ENCODE measurements at regions not wholly inside any gene's neighbourhood (a gene's known extent, or its start where the extent isn't known, plus 50 kb on each side); places are given as distances from the start of the nearest gene placed in this dataset.

DNA sequence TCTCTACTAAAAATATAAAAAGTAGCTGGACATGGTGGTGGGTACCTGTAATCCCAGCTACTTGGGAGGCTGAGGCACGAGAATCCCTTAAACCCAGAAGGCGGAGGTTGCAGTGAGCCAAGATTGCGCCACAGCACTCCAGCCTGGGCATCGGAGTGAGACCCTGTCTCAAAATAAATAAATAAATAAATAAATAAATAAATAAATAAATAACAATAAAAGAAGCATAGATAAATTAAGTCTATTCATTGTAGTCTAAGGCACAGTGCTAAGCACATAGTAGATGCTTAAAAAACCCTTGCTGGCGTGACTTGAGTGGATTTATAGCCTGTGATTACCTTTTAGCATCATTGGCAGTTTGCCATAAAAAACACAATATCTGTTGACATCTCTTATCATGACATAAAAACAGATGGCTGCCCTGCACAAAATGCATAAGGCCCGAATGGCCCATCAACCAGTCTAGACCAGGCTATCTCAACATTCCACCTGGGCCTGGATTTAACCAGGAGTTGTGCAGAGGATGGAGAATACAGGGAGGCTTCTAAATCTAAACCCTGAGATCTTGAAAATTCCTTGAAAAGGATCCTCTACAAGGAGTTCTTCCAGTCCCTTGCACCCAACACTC, 94.9 kb downstream of the PRLHR start:
- DNase-seq: no peak

DNA sequence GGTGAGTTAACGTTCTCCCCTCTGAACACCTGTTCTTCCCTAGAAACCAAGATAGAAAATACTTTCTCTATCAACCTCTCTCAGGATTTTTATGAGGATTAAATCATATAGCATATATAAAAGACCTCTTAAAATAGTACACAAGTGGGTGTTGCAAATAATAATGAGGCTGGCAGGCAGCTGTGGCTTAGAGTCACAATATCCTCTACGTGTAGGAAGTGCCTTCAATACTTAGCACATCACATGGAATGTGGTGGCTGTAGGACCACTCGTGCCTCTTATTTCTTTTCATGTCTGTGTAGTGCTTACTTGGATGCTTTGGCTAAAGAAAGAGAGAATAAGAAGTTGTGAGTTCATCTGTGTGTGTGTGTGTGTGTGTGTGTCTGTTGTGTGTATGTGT, 96.3 kb downstream of the PRLHR start:
- no peak for DNase-seq

DNA sequence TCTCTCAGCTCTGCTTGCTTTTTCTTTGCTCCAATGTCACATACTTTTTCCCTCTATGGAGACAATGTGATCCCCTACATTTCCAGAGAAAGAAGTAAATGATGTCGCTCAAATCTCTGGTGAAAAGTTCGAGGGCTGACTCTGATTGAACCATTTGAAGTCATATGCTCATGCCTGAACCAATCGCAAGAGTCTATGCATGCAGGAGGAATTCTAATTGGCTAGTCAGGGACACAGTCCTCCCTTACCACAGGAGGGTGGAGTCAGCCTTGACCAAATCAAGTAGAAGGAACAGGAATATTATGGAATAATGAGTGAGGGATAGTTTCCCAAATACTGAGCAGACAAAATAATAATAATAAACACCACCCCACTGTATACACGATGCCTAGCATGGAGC, 96.8 kb downstream of the PRLHR start:
- no peak for DNase-seq

DNA sequence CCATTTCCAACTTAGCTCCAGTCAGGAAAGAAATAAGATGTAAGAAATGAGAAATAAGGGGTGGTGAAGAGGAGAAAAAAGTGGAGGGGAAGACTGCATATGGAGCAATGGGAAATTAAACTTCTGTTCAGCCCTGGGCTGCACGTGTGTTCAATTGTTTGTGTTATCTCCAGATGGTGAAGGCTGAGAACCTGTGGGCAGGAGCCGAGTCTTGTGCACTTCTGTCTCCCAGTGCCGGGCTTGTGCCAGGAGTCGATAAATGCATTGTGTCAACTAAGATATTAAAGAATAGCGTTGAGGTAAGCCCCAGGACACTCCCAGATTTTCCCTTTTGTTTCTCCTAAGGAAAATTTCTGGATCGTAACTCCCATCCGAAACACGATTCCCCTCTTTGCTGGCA, 98.2 kb downstream of the PRLHR start:
- DNase-seq: no peak

DNA sequence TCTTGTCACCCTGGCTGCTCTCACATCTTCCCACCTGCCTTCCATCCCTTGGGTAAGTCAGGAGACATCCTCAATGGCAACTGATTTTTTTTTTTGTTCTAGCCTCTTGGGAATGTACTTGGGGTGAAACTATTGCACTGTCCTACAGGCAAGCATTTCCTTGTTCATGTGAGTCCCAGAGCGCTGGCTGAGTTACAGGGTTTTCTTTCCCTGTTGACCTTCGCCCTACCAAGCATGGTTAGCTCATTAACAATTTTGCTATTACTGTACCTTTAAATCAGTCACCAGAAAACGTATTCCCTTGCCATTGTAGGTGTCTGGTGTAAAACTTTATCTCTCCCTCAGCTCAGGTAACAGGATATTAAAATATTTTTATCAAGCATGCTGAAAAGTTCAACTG, 98.9 kb downstream of the PRLHR start:
- no peak for DNase-seq

DNA sequence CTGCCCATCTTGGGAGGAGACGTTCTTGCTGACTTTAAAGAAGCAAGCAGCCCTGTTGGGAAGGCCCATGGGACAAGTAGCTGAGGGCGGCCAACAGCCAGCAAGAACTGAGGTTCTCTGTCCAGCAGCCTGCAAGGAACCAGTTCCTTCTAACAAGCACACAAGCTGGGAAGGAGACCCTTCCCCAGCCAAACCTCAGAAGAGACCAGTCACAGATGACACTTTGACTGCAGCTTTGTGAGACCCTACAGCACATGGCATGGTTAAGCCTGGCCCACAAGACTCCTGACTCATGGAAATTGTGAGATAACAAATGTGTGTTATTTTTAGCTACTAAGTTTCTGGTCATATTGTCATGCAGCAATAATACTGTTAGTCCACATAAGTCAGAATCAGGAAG, 99.9 kb downstream of the PRLHR start:
- DNase-seq: no peak

DNA sequence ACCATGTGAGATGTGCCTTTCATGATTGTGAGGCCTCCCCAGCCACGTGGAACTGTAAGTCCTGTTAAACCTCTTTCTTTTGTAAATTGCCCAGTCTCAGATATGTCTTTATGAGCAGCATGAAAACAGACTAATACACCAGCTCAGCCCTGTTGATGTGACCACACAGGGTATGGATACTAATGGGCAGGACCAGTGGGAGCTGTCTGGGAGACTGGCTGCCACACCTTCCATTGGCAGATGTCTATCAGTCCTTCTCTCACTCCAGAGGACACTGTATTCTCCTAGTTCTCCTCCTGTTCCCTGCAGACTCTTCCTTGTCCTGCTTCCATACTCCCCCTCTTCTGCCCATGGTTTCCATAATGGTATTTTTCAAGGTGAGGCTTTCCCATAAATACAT, 104.4 kb downstream of the PRLHR start:
- DNase-seq: no peak

DNA sequence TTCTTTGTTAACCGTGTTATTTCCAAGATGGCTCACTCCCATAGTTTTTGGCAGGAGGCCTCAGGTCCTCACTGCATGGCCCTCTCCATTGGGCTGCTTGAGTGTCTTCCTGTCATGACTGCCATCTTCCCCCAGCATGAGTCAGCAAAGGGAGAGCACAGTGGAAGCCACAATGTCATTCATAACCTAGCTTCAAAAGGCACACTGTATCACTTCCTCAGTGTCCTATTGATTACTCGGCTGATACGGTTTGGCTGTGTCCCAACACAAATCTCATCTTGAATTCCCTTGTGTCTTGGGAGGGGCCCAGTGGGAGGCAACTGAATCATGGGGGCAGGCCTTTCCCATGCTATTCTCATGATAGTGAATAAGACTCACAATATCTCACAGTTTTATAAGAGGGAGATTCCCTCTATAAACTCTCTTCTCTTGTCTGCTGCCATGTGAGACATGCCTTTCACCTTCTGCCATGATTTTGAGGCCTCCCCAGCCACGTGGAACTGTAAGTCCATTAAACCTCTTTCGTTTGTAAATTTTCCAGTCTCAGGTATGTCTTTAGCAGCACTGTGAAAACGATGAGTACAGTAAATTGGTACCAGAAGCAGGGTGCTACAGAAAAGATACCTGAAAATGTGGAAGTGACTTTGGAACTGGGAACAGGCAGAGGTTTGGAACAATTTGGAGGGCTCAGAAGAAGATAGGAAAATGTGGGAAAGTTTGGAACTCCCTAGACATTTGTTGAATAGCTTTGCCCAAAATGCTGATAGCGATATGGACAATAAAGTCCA, 106.5 kb downstream of the PRLHR start:
- DNase-seq: no peak

DNA sequence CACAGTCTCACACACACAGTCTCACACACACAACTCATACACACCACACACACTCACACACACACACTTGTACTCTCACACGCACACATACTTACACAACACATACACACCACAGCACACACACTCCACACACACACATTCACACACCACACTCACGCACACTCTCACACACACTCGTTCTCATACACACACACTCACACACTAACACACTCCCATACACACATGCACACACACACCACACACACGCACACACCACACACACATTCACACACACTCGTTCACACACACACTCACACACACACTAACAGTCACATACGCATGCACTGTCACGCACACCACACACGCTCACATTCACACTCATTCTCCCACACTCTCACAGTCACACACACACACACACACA, 109.8 kb downstream of the PRLHR start:
- no peak for DNase-seq

DNA sequence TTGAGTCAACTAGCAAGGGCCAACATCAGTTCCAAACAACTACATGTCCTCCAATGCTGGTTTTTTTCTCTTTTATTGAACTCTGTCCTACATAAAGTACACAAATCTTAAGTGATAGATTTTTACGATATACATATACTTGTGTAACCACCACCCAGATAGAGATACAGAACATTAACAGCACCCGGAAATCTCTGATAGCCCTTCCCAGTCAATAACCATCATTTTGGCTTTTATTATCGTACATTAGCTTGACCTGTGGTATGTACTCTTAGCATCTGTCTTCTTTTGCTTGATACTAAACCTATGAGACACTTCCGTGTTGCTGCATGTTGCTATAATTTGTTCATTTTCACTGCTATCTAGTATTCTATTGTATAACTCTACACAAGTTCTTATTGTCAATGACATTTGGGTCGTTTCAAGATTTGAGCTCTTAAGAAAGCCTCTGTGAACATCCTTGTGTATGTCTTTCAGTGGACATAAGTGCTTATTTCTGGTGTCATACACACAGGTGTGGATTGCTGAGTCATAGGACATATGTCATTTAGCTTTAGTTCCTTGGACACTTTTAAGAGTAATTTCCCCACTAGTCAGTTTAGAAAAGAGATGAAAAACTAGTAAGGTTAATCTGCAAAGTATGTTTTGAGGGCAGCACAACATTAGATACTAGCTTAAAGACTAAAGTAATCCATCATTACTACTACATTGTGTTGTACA, 111.1 kb downstream of the PRLHR start:
- no peak for DNase-seq

DNA sequence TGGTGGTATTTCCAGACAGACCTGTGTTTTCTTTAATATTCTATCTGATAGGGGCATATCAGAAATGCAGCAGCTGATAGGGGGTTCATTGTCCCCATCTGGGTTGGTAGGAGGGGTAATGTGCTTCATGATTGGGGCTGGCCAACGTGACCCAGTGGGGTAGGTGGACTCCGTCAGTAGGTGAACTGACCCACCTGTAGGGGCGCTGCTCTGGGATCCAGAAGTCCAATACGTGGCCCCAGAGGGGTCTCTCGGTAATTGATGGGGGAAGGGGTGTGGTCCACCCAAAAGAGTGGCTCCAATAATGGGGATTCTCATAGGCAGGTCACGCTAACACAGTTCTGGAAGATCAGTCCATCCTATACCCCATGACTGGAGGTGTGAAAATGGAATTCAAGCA, 112.0 kb downstream of the PRLHR start:
- no peak for DNase-seq

DNA sequence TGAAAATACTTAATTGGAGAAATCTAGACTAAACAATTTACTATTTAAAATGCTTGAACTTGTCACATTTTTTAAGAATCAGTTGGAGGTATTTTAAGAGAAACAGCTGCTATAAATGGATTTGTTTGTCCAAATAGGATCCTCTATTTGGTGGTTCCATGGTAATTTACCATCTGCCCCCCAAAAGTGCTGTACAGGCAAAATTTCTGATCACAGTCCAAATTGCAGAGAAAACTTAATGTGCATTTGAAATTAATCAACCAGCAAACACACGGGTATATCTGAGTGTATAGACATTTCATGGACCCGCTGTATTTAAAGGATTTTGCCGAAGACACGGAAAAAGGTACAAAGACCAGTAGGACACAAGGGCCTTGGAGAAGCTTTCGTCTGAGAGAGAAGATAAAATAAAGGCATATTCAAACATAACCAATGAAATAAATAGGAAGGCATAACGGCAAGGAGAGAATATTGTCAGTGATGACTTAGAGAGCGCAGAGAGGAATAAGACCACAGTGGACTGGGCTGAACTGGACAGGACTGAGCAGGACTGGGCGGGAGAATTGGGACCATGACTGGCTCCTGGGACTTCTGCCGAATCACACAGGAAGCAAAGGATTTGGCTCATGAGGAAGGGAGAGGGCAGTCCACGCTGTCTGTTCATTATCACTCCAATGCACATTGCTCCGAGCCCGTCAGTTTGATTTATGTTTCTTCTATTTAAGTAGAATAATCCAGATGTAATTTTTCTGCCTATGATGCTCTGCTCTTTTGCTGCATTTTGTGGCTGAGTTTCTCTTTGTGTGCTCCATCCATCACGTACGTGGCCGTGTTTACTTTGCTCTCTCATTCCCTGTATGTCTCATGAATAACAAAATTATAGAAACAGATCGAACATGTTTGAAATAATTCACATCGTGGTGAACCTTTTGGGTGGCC, 112.8 kb downstream of the PRLHR start:
- DNase-seq: no peak

DNA sequence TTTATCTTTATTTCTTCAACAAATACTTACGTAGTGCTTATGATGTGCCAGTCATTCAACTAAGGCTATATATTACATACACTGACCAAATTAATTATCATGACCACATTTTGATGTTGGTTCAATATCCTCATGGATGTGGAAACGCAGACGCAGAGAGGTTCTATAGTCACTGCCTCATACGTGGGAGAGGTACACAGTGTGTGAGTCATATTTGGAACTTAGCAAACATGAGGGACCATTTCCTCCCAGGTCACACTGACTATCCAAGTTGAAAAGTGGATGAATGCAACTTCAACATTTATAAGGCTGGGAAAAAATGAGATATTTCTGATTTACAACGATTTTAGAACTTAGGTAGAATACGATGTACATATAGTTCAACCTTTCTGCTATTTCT, 113.6 kb downstream of the PRLHR start:
- no peak for DNase-seq

DNA sequence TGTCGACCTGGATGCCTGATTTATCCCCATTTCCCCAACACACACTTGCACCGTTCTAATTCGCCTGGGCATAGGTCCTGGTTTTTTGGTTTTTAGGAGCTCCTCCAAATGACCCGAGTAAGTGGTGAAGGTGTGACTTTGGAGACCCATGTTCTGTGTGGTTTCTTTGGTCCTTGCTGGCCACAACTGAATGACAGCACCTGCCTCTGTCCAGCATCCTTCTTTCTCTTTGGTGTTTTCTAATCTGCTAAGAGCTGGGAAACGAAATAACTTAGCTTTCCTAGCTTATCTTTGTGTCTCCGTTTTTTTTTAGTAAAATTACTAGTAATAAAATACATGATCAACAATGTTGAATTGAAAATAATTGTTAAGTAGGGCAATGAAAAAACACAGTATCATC, 120.2 kb downstream of the PRLHR start:
- no peak for DNase-seq

DNA sequence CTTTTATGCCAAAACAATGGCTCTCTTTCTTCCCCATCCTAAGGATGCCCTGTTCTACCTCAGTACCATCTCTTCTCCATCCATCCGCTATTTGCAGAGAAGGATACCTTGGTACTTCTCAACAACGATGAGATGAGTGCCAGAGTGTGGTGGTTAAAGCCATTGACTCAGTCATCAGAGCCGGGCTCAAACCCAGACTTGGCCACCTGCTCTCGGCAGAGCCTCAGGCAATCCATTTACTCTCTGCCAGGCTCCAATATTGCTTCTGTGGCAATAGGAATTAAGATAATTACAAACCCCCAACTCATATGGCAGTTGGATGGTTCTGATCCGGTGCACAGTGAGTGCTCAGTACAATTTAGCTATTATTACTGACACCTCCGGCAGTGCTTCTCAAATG, 121.3 kb downstream of the PRLHR start:
- DNase-seq: no peak

DNA sequence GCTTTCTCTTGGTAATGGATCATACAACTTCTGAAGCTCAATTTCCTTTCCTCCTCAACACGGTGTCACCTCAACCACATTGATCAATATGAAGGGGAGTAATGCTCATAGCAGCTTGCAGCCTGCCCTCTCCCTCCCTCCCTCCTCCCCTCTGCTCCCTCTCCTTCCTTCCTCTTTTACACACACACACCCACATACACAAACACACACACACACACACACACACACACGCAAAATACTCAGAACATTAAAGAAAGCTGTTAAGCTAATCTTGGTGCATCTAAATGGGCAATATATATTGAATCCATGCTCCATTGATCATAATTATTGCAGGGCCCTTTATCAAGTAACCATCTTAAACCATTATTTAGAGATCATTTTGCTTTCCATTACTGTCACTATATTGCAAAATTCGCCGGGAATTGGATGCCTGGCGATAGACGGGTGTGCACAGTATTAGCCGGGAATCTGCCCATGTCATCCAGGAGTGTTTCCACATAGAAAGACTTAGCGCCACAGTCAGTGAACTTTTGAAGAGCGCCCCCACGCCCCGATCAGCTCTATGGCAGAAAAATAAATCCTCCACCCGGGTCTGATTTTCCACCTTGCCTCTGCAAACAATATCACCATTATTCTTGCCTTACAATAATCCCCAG, 122.0 kb downstream of the PRLHR start:
- no peak for DNase-seq

DNA sequence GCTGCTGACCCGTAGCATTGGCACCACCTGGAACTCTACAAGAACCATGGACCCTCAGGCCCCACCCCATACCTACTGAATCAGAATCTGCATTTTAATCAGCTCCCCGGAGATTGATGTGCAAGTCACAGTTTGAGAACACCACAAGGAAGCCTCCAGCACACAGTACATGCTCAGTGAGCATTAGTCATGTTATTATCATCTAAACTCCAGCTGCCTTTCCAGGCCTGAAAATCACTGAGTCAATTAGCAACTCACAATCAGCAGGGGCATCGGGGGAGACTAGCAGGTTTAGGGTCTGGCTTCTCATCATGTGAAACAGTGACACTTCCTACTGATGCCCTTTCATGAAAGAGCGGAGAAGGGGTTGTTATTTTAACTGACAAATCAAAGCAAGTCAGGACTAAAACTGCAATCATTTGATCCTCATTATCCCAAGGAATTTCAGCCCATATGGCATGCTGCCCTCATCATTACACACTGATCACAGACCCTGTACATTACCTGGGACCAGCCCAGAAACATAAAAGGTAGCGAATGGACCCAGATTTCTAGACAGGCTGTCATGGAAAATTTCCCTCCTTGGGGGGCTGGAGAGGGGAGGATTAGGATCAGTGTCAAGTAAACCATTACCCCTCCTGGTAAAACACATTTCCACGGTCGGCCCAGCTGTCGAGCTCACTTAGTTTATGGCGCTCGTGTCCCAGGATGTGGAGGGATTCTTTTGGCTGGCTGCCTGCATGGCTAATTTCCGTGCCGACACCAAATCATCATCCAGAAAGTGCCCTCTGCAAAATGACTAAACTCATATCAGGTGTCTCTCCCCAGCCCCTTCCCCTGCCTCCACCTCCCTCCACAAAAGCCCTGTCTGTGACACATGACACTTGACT, 122.8 kb downstream of the PRLHR start:
- DNase-seq: no peak

DNA sequence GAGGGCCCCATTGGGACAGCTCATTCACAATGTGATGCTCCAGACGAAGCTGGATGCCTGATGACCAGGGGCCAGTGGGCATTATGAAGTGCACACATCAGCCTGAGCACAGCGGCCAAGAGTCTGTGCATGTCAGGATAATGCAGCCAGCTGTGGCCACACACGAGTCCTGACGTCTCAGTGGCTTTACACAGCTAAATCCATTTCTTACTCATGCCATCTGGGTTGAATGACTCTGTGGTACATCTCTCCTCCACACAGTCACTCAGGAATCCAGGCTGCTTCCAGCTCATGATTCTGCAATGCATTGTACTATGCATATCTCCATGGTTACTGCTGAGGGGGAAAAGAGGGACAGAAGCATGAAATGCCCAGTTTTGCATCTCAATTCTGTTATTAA, 123.6 kb downstream of the PRLHR start:
- no peak for DNase-seq

DNA sequence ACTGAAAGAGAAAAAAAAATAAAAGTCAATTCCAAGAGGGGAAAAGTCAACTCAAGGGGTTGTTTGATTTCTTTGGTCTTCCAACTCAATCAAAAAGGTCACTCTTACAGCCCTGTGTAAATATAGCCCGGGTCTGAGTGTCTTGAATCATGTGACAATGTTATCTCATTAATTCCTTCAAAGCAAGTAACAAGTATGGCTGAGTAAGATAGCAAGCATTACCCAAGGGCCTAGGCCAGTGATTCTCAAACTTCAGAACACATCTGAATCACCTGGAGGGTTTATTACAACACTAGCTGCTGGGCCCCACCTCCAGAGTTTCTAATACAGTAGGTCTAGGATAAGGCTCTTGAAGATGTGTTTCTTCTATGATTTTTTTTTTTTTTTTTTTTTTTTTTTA, 125.0 kb downstream of the PRLHR start:
- no peak for DNase-seq

DNA sequence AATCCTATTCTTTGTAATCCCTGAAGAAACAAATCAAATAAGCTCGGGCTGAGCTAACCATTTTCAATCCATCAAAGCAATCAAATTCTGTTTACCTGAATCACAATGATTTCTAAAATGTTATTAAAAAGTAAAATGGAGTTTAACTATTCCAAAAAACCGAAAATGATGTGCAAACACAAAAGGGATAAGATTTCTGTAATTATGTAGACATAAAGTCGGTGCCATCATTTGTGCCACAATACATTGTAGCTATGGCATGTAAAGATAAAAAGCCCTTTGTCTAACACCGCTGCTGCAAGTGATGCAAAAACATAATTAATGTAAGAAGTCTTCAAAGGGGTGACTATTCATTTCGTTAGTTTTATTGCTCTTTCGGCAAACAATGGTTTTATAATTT, 125.1 kb upstream of the FAM204A start:
- DNase-seq: no peak

DNA sequence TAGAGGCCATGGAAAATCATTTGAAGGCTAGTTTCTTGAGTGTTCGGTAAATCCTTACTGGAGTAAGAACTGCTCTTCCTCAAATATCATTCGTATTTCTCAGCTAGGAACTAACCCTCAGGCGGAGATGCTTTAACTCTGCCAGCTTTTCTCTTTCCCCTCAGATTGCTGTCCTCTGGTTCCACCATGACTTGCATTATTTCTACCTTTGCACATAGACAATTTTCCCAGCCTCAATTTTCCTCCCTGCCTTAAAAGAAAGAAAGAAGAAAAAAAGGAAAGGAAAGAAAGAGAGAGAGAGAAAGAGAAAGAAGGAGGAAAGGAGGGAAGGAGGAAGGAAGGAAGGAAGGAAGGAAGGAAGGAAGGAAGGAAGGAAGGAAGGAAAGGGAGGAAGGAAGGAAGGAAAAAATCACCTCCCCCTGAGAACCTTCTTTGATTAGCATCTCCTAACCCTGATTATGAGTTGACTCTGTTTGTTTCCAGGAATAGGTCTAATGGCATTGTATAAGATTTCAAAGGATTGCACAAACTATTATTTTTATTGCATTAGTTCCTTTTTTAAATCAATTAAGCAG, 123.3 kb upstream of the FAM204A start:
- DNase-seq: no peak

All from NCI-H1105 treated with DMSO at 0.1 percent for 48 hours (cell line).